Sigmoid colon (tissue), 4 donors: ENCODE measurements at regions not wholly inside any gene's neighbourhood (a gene's known extent, or its start where the extent isn't known, plus 50 kb on each side); places are given as distances from the start of the nearest gene placed in this dataset.

Experiments used
- POLR2A ChIP-seq, 2 donors: fragments of 450-650 bp; IDR thresholded peaks; one replicate each; pipeline ENCODE4 v1.6.1; 2016; ENCODE audit warnings: antibody characterized with exemption in 2 of 2, mild to moderate bottlenecking in 2 of 2, moderate library complexity in 2 of 2
- POLR2AphosphoS5 ChIP-seq, 4 donors: sonication (generic); formaldehyde crosslinking; IDR thresholded peaks; one replicate each; pipeline ENCODE4 v1.6.1; 2017; ENCODE audit warnings: antibody characterized with exemption in 4 of 4
- TF ChIP-seq, protein P1 (sequence below), 4 experiments: fragments of 450-650 bp in 3 of 4; fragments of 200-600 bp in 1 of 4; IDR thresholded peaks; one replicate each; pipeline ENCODE4 v1.5.1; 2016 to 2019; ENCODE audit warnings: antibody characterized with exemption in 4 of 4, mild to moderate bottlenecking in 3 of 4, moderate library complexity in 2 of 4

- TF ChIP-seq POLR2AphosphoS5 (IDR thresholded peaks at IDR 0.05) (no peak), POLR2A (IDR thresholded peaks at IDR 0.05) (no peak)
- TF ChIP-seq, protein P1, sequence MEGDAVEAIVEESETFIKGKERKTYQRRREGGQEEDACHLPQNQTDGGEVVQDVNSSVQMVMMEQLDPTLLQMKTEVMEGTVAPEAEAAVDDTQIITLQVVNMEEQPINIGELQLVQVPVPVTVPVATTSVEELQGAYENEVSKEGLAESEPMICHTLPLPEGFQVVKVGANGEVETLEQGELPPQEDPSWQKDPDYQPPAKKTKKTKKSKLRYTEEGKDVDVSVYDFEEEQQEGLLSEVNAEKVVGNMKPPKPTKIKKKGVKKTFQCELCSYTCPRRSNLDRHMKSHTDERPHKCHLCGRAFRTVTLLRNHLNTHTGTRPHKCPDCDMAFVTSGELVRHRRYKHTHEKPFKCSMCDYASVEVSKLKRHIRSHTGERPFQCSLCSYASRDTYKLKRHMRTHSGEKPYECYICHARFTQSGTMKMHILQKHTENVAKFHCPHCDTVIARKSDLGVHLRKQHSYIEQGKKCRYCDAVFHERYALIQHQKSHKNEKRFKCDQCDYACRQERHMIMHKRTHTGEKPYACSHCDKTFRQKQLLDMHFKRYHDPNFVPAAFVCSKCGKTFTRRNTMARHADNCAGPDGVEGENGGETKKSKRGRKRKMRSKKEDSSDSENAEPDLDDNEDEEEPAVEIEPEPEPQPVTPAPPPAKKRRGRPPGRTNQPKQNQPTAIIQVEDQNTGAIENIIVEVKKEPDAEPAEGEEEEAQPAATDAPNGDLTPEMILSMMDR (IDR thresholded peaks at IDR 0.05): no peak
Observed at GRCh38 chr11:88015170-88015569, 160.1 kb downstream of the RAB38 start.
